ENCODE measurements at regions not wholly inside any gene's neighbourhood (a gene's known extent, or its start where the extent isn't known, plus 50 kb on each side); places are given as distances from the start of the nearest gene placed in this dataset.

DNA sequence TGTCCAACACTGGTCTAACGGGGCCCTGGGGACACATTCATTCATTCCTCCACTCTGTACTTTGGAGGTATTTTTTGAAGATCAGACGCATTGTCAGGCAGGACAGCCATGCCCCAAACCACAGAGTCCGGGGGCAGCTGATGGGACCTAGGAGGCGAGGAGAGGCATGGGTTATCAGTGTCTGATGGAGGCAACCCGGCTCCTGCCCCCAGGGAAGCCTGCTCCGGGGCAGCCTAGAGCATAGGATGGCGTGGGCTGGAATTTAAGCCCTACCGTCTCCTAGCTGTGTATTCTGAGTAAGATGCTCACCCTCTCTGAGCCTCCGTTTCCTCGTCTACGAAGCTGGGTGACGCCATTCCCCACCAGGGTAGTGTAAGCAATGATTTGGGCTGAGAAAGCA is 55.4 kb upstream of the ELN start:
- Histone ChIP-seq H3K36me3 (replicated peaks; ENCODE audit: insufficient read depth, low read length) (no peaks in the 10 kb centered on the region), H2AFZ (ENCODE audit: low read length) (no peak overlapping the region), H3K9me2 (replicated peaks; ENCODE audit: insufficient read depth, low read length) (no peaks in the 10 kb centered on the region), H3K9me3 (replicated peaks; ENCODE audit: insufficient read depth, low read length) (no peaks in the 10 kb centered on the region), H3K4me3 (ENCODE audit: low read length) (no peak overlapping the region), H3K79me2 (ENCODE audit: low read length) (no peaks in the 10 kb centered on the region), H3F3A (ENCODE audit: insufficient read depth, low read length) (no peaks in the 10 kb centered on the region), H3K4me2 (ENCODE audit: low read depth, low read length) (no peak overlapping the region), H3K9ac (ENCODE audit: low read length) (no peak overlapping the region), H4K20me1 (ENCODE audit: insufficient read depth, low read length) (no peaks in the 10 kb centered on the region), H3K27me3 (replicated peaks; ENCODE audit: insufficient read depth, low read length) (no peaks in the 10 kb centered on the region), H3K4me1 (ENCODE audit: low read length) (peaks cover 10% of the 10 kb centered on the region), H3K27ac (ENCODE audit: low read length) (no peak overlapping the region)
- TF ChIP-seq EZH2phosphoT487 (IDR thresholded peaks at IDR 0.05; ENCODE audit: low read length) (no peak), EZH2 (optimal IDR thresholded peaks at IDR 0.05; ENCODE audit: low read depth, low read length) (no peak)
- TF ChIP-seq, protein P1, sequence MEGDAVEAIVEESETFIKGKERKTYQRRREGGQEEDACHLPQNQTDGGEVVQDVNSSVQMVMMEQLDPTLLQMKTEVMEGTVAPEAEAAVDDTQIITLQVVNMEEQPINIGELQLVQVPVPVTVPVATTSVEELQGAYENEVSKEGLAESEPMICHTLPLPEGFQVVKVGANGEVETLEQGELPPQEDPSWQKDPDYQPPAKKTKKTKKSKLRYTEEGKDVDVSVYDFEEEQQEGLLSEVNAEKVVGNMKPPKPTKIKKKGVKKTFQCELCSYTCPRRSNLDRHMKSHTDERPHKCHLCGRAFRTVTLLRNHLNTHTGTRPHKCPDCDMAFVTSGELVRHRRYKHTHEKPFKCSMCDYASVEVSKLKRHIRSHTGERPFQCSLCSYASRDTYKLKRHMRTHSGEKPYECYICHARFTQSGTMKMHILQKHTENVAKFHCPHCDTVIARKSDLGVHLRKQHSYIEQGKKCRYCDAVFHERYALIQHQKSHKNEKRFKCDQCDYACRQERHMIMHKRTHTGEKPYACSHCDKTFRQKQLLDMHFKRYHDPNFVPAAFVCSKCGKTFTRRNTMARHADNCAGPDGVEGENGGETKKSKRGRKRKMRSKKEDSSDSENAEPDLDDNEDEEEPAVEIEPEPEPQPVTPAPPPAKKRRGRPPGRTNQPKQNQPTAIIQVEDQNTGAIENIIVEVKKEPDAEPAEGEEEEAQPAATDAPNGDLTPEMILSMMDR (IDR thresholded peaks at IDR 0.05; ENCODE audit: low read length), result no peak
- DNase-seq, result no peak

DNA sequence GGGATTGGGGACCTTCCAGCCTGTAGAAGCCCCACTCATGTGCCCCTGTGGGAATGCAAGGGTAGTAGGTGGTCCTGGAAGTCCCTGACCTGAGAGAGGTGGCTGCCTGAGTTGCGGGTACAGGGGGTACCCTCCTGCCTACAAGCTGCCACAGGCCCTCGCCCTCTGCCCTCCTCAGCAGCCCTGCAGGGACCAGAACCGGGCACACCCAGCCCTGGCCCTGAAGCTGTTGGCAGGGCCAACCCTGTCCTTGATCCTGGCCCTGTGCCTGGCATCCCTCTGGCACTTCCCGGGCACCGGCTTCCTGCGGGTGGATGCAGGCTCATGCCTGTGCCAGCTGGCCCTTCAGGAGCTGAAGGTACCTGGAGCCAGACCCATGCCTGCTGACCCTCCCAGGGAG is 54.9 kb upstream of the ELN start:
- Histone ChIP-seq H4K20me1 (ENCODE audit: insufficient read depth, low read length) (no peaks in the 10 kb centered on the region), H3K79me2 (ENCODE audit: low read length) (no peaks in the 10 kb centered on the region), H3K27me3 (replicated peaks; ENCODE audit: insufficient read depth, low read length) (no peaks in the 10 kb centered on the region), H3K9me2 (replicated peaks; ENCODE audit: insufficient read depth, low read length) (no peaks in the 10 kb centered on the region), H2AFZ (ENCODE audit: low read length) (no peak overlapping the region), H3K4me3 (ENCODE audit: low read length) (no peak overlapping the region), H3K9ac (ENCODE audit: low read length) (no peak overlapping the region), H3K9me3 (replicated peaks; ENCODE audit: insufficient read depth, low read length) (no peaks in the 10 kb centered on the region), H3F3A (ENCODE audit: insufficient read depth, low read length) (no peaks in the 10 kb centered on the region), H3K27ac (ENCODE audit: low read length) (no peak overlapping the region), H3K4me2 (ENCODE audit: low read depth, low read length) (no peak overlapping the region), H3K4me1 (ENCODE audit: low read length) (peaks cover 10% of the 10 kb centered on the region), H3K36me3 (replicated peaks; ENCODE audit: insufficient read depth, low read length) (no peaks in the 10 kb centered on the region)
- DNase-seq, result no peak
- TF ChIP-seq EZH2 (optimal IDR thresholded peaks at IDR 0.05; ENCODE audit: low read depth, low read length) (no peak), EZH2phosphoT487 (IDR thresholded peaks at IDR 0.05; ENCODE audit: low read length) (no peak)
- TF ChIP-seq, protein P1 (IDR thresholded peaks at IDR 0.05; ENCODE audit: low read length), result no peak

DNA sequence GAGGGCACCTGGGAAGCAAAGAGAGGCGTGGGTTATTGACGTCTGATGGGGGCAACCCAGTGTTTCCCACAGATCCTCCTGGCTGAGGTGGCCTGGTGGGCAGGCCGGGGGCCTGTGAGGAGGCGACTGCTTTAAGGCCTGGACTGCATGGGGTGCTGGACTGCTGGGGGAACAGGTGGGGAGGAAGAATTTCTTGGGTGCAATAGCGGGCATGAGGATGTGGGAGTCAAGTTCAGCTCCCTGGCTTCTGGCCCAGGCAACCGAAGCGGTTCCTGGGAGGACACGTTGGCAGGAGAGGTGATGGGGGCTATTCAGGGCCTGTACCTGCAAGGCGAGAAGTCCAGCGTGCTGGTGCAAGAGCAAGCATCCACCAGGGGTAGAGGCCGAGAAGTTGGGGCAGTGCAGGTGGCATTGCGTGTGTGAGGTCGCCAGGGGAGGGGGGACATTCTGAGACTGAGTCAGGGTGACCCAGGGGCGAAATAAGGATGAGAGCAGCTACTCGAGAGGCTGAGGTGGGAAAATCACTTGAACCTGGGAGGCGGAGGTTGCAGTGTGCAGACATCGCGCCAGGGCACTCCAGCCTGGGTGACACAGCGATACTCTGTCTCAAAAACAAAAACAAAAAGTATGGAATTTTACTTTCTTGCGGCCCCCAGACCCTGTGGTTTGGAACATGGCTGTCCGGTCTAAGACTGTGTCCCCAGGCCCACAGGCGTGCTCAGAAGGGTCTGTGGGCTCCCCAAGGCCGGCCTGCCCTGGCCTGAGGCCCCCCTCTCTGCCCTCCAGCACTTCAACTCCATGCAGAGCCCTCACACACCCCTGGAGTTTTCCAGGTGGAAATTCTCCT is 53.6 kb upstream of the ELN start:
- Histone ChIP-seq H3K4me3 (ENCODE audit: low read length) (no peak overlapping the region), H3K27ac (ENCODE audit: low read length) (no peak overlapping the region), H3K9me2 (replicated peaks; ENCODE audit: insufficient read depth, low read length) (no peaks in the 10 kb centered on the region), H3K4me1 (ENCODE audit: low read length) (peaks cover 10% of the 10 kb centered on the region), H3K9me3 (replicated peaks; ENCODE audit: insufficient read depth, low read length) (no peaks in the 10 kb centered on the region), H3F3A (ENCODE audit: insufficient read depth, low read length) (no peaks in the 10 kb centered on the region), H3K9ac (ENCODE audit: low read length) (no peak overlapping the region), H2AFZ (ENCODE audit: low read length) (no peak overlapping the region), H3K36me3 (replicated peaks; ENCODE audit: insufficient read depth, low read length) (no peaks in the 10 kb centered on the region), H3K79me2 (ENCODE audit: low read length) (no peaks in the 10 kb centered on the region), H3K27me3 (replicated peaks; ENCODE audit: insufficient read depth, low read length) (no peaks in the 10 kb centered on the region), H4K20me1 (ENCODE audit: insufficient read depth, low read length) (no peaks in the 10 kb centered on the region), H3K4me2 (ENCODE audit: low read depth, low read length) (no peak overlapping the region)
- TF ChIP-seq, protein P1 (IDR thresholded peaks at IDR 0.05; ENCODE audit: low read length), result no peak
- no peak for TF ChIP-seq EZH2 (optimal IDR thresholded peaks at IDR 0.05; ENCODE audit: low read depth, low read length)
- no peak for TF ChIP-seq EZH2phosphoT487 (IDR thresholded peaks at IDR 0.05; ENCODE audit: low read length)
- no peak for DNase-seq

Measured in MM.1S (cell line).